HepG2 (cell line): ENCODE measurements at regions not wholly inside any gene's neighbourhood (a gene's known extent, or its start where the extent isn't known, plus 50 kb on each side); places are given as distances from the start of the nearest gene placed in this dataset.

Experiments used
- ATAC-seq: fragments of 200-7000 bp; cut with Tn5 transposase; 3 replicates; pipeline ENCODE4 v1.9.1; 2020; ENCODE audit warnings: mild to moderate bottlenecking, moderate library complexity
- BruUV-seq: library from RNA; stranded (reverse); fragments of 400-500 nt; replicated peaks from 2 replicates; lab custom pipeline; 2021; lab: Mats Ljungman, UMichigan
- CTCF ChIA-PET: fragments of 300-600 bp; formaldehyde crosslinking; extraction: SDS; loops from one replicate; lab custom pipeline; 2021; ENCODE audit warnings: low total read pairs, inconsistent platforms, low intra/inter-chr PET ratio; lab: Yijun Ruan, JAX
- POLR2A ChIA-PET: fragments of 350-600 bp; sonication (Branson Sonifier 250); formaldehyde crosslinking; loops from one replicate; lab custom pipeline; 2020; ENCODE audit warnings: antibody characterized with exemption, inconsistent platforms; lab: Yijun Ruan, JAX
- DNase-seq: peaks from one replicate; pipeline ENCODE4 v3.0.0-alpha.2; 2015; ENCODE audit warnings: low spot score
- FAIRE-seq: peaks from 3 replicates; lab custom pipeline; 2011; peaks lifted over from hg19 to GRCh38; lab: Jason Lieb, UNC
- H2AFZ ChIP-seq: one replicate; pipeline ENCODE4 v1.6.1; 2011; ENCODE audit warnings: low read length, inconsistent platforms
- H3K27ac ChIP-seq: fragments of 300-600 bp; 3 replicates; pipeline ENCODE4 v1.8.0; 2011; ENCODE audit warnings: mixed run types, mild to moderate bottlenecking, mixed read lengths, low read length, inconsistent platforms; ENCODE audit not compliant: insufficient read depth; ENCODE audit errors: extremely low read length
- H3K27me3 ChIP-seq, 2 experiments: fragments of 200-600 bp in 1 of 2; 2 replicates in 1 of 2; 3 replicates in 1 of 2; pipeline versions ENCODE4 v1.6.0 to v1.8.0; 2011; ENCODE audit warnings: low read length in 2 of 2, mild to moderate bottlenecking in 2 of 2, moderate library complexity in 2 of 2, inconsistent platforms in 1 of 2; ENCODE audit not compliant: insufficient read depth in 2 of 2, control insufficient read depth in 1 of 2
- H3K36me3 ChIP-seq, 2 experiments: fragments of 200-600 bp in 1 of 2; replicated peaks in 1 of 2; 2 replicates in 1 of 2; 3 replicates in 1 of 2; pipeline versions ENCODE4 v1.5.1 to v1.8.0; 2011; ENCODE audit warnings: low read length in 2 of 2, inconsistent platforms in 1 of 2; ENCODE audit not compliant: insufficient read depth in 2 of 2, control insufficient read depth in 1 of 2
- H3K4me1 ChIP-seq: 2 replicates; pipeline ENCODE4 v1.5.1; 2012; ENCODE audit warnings: low read length, inconsistent platforms; ENCODE audit not compliant: insufficient read depth
- H3K4me2 ChIP-seq: 2 replicates; pipeline ENCODE4 v1.6.0; 2011; ENCODE audit warnings: low read depth, low read length, inconsistent platforms
- H3K4me3 ChIP-seq, 3 experiments: fragments of 200-600 bp in 1 of 3; sonication (generic), shearing (Covaris generic) in 1 of 3; replicated peaks in 1 of 3; 2 replicates each; pipeline ENCODE4 v1.5.1; 2011 to 2016; ENCODE audit warnings: low read length in 3 of 3, inconsistent platforms in 2 of 3, low read depth in 2 of 3, mild to moderate bottlenecking in 2 of 3, control low read depth in 1 of 3, mixed read lengths in 1 of 3; ENCODE audit not compliant: insufficient read depth in 1 of 3
- H3K79me2 ChIP-seq: one replicate; pipeline ENCODE4 v1.6.1; 2011; ENCODE audit warnings: low read length, inconsistent platforms; ENCODE audit not compliant: insufficient read depth
- H3K9ac ChIP-seq: 2 replicates; pipeline ENCODE4 v1.6.0; 2011; ENCODE audit warnings: mild to moderate bottlenecking, low read depth, low read length, inconsistent platforms; ENCODE audit not compliant: insufficient read depth
- H3K9me3 ChIP-seq: 2 replicates; pipeline ENCODE4 v1.5.1; 2012; ENCODE audit warnings: mild to moderate bottlenecking, low read length
- H4K20me1 ChIP-seq: 2 replicates; pipeline ENCODE4 v1.6.0; 2011; ENCODE audit warnings: inconsistent platforms, mild to moderate bottlenecking, low read length, moderate library complexity; ENCODE audit not compliant: insufficient read depth
- MAFF ChIP-seq: IDR thresholded peaks from 2 replicates; pipeline ENCODE4 v1.6.1; 2011; ENCODE audit warnings: low read depth, low read length, improper control_type of control experiment
- MAFK ChIP-seq, 2 experiments: IDR thresholded peaks in 1 of 2; conservative IDR thresholded peaks in 1 of 2; 2 replicates each; pipeline ENCODE4 v1.6.1; 2011; ENCODE audit warnings: improper control_type of control experiment in 2 of 2, low read length in 2 of 2
- NCOA1 ChIP-seq: sonication (generic); formaldehyde crosslinking; IDR thresholded peaks from 2 replicates; pipeline ENCODE4 v1.9.0; 2021; ENCODE audit warnings: missing genetic modification reagents
- SNAI1 ChIP-seq: sonication (generic); formaldehyde crosslinking; IDR thresholded peaks from 2 replicates; pipeline ENCODE4 v1.5.0; 2020; ENCODE audit warnings: mild to moderate bottlenecking, missing genetic modification reagents, borderline replicate concordance
- ZKSCAN8 ChIP-seq: IDR thresholded peaks from 2 replicates; pipeline ENCODE4 v1.6.1; 2016; ENCODE audit warnings: borderline replicate concordance, missing genetic modification reagents, missing compliant biosample characterization
- ZMYM2 ChIP-seq: sonication (generic); formaldehyde crosslinking; IDR thresholded peaks from 2 replicates; pipeline ENCODE4 v1.8.0; 2022; ENCODE audit warnings: mild to moderate bottlenecking, missing genetic modification reagents
- WGBS: methylation state at CpG from one replicate; pipeline ENCODE4 v1.1.6; 2017; ENCODE audit warnings: low lambda C conversion rate; 5-methylcytosine and 5-hydroxymethylcytosine counted together
- in situ Hi-C: cut with HindIII; loops from 2 replicates; pipeline ENCODE4 v1.10.0; 2017; ENCODE audit warnings: low pct_unique_long_range_greater_than_20kb; ENCODE audit not compliant: extremely low pct_ligation_motif_present
- intact Hi-C: fragments of 100-400 bp; cut with micrococcal nuclease; formaldehyde crosslinking; loops from one replicate; pipeline ENCODE4 v1.10.0; 2022; ENCODE audit not compliant: unreplicated experiment
- TF ChIP-seq, protein P1 (sequence below): sonication (generic); formaldehyde crosslinking; IDR thresholded peaks from 2 replicates; pipeline ENCODE4 v1.5.0; 2020; ENCODE audit warnings: mild to moderate bottlenecking, missing genetic modification reagents, borderline replicate concordance

DNA sequence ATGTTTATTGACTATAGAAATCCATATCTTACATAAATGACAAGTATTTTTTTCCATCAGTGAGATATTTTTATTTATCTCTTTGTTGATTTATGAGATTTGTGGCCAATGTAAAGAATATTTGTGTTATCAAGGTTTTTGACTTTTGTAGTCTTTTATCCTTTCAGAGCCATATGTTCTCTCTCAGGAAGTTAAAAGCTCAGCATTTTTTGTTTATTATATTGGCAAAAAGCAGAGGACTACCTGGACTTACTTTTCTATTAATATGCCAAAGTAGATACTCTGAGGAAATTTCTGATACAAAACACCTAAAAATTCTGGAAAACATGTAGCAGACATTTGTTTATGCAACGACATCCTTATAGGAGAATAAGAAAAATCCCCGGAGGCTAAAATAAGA is 490.3 kb downstream of the SLC6A15 start:
- Histone ChIP-seq H3K9me3 (no peaks in the 10 kb centered on the region), H3K4me1 (no peaks in the 10 kb centered on the region), H3K36me3 (no peaks in the 10 kb centered on the region), H3K9ac (no peak overlapping the region), H3K4me2 (no peak overlapping the region), H3K27ac (no peak overlapping the region), H2AFZ (no peak overlapping the region), H3K79me2 (no peaks in the 10 kb centered on the region), H3K27me3 (no peaks in the 10 kb centered on the region), H3K4me3 (no peak overlapping the region), H4K20me1 (no peaks in the 10 kb centered on the region)
- TF ChIP-seq ZKSCAN8 (CRISPR knock-in tag) (no peak), NCOA1 (CRISPR knock-in tag) (no peak), MAFF (peak; percentile 53; the same call in 1 of the 2 replicates), SNAI1 (CRISPR knock-in tag) (no peak), ZMYM2 (CRISPR knock-in tag) (no peak), MAFK (conservative IDR thresholded peaks at IDR 0.05 in 1 of 2, IDR thresholded peaks at IDR 0.05 in 1 of 2; ENCODE audit: low read length in 2 of 2) (peak; percentile 42 to 57; a peak in 3 of 4 replicates)
- TF ChIP-seq, protein P1, sequence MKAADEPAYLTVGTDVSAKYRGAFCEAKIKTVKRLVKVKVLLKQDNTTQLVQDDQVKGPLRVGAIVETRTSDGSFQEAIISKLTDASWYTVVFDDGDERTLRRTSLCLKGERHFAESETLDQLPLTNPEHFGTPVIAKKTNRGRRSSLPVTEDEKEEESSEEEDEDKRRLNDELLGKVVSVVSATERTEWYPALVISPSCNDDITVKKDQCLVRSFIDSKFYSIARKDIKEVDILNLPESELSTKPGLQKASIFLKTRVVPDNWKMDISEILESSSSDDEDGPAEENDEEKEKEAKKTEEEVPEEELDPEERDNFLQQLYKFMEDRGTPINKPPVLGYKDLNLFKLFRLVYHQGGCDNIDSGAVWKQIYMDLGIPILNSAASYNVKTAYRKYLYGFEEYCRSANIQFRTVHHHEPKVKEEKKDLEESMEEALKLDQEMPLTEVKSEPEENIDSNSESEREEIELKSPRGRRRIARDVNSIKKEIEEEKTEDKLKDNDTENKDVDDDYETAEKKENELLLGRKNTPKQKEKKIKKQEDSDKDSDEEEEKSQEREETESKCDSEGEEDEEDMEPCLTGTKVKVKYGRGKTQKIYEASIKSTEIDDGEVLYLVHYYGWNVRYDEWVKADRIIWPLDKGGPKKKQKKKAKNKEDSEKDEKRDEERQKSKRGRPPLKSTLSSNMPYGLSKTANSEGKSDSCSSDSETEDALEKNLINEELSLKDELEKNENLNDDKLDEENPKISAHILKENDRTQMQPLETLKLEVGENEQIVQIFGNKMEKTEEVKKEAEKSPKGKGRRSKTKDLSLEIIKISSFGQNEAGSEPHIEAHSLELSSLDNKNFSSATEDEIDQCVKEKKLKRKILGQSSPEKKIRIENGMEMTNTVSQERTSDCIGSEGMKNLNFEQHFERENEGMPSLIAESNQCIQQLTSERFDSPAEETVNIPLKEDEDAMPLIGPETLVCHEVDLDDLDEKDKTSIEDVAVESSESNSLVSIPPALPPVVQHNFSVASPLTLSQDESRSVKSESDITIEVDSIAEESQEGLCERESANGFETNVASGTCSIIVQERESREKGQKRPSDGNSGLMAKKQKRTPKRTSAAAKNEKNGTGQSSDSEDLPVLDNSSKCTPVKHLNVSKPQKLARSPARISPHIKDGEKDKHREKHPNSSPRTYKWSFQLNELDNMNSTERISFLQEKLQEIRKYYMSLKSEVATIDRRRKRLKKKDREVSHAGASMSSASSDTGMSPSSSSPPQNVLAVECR, result no peak
- ATAC-seq, result no peak
- in situ Hi-C loops, result no loop called here
- ChIA-PET POLR2A (no interaction called here), CTCF (no interaction called here)
- intact Hi-C loops, result no loop called here
- BruUV-seq, result no TSS peak
- 0% methylated on average over 2 of the region's 2 CpGs for WGBS
- FAIRE-seq, result no peak
- DNase-seq, result no peak
